D341Med (cell line): ENCODE measurements at regions not wholly inside any gene's neighbourhood (a gene's known extent, or its start where the extent isn't known, plus 50 kb on each side); places are given as distances from the start of the nearest gene placed in this dataset.

Source experiments
- DNase-seq: peaks from one replicate; pipeline ENCODE4 v3.0.0; 2012; ENCODE audit warnings: low spot score

GRCh38 chr21:33155422-33155821, 74.3 kb upstream of the IFNAR2 start:
- no peak for DNase-seq

- DNase-seq = no peak
Measured at GRCh38 chr21:33157303-33157702, 72.4 kb upstream of the IFNAR2 start.

GRCh38 chr21:33158654-33159053, 71.1 kb upstream of the IFNAR2 start:
- no peak for DNase-seq

- DNase-seq = no peak
Measured at GRCh38 chr21:33162436-33162951, 67.2 kb upstream of the IFNAR2 start.

- DNase-seq = no peak
Measured at GRCh38 chr21:33168886-33169285, 60.9 kb upstream of the IFNAR2 start.

GRCh38 chr21:33169359-33169758, 60.4 kb upstream of the IFNAR2 start:
- no peak for DNase-seq

GRCh38 chr21:33171616-33172169, 58.0 kb upstream of the IFNAR2 start:
- no peak for DNase-seq

- DNase-seq = no peak
Measured at GRCh38 chr21:33174756-33175155, 55.0 kb upstream of the IFNAR2 start.
